Globus pallidus (tissue), 1 donor: ENCODE measurements at regions not wholly inside any gene's neighbourhood (a gene's known extent, or its start where the extent isn't known, plus 50 kb on each side); places are given as distances from the start of the nearest gene placed in this dataset.
"Not testable (repeated sequence)": the region's sequence is repeated elsewhere in the genome, so short reads cannot be mapped to it uniquely, and the experiment has no call there.

Experiments
- DNase-seq: peaks from one replicate; pipeline ENCODE4 v3.0.0-alpha.2; 2015; ENCODE audit warnings: low spot score

DNA sequence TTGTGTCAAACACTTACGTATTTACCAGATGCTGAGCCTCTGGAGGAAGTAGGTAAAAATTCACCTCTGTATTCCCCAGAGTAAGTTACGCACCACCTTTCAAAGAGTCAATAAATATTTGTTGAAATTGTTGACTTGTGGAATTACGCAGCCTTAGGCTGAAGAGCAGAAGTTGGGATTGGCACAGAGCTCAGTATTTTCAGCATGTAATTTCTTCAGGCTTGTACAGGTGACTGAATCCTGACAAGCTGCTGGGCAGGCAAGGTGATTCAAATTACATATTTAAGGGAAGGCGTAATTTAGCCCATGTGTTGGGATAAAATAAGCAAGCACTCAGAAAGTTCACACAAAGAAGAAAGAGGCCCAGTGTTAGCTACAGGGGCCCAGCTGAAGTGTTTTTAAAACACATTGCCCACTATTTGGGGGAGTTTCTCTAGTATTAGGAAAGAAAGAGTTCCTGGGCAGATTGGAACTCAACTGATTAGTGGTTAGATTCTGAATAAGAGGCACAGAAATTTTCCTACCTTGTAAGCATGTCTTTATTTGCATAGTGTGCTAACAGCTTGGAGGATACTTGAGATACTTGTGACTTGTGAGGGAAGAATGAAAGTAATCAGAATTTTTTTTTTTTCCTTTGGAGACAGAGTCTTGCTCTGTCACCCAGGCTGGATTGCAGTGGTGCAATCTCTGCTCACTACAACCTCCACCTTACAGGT is 165.3 kb upstream of the FBXL7 start:
- DNase-seq, result no peak

DNA sequence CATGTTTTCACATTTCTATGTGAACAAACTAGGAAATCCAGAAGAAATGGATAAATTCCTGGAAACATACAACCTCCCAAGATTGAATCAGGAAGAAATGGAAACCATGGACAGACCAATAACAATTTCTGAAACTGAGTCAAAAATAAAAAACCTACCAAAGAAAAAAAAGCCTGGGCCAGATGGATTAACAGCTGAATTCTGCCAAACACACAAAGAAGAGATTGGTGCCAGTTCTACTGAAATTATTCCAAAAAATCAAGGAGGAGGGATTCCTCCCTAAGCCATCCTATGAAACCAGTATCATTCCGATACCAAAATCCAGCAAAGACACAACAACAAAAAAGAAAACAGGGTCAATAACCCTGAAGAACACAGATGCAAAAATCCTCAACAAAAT is 166.9 kb upstream of the FBXL7 start:
- DNase-seq, result no peak

- no peak for DNase-seq
Observed at GRCh38 chr5:15326932-15327331, 173.0 kb upstream of the FBXL7 start.

GRCh38 chr5:15326471-15326870 is 173.5 kb upstream of the FBXL7 start:
- no peak for DNase-seq

GRCh38 chr5:15322421-15322820 is 177.6 kb upstream of the FBXL7 start:
- DNase-seq, result no peak

- no peak for DNase-seq
Observed at GRCh38 chr5:15321776-15322175, 178.2 kb upstream of the FBXL7 start.

DNA sequence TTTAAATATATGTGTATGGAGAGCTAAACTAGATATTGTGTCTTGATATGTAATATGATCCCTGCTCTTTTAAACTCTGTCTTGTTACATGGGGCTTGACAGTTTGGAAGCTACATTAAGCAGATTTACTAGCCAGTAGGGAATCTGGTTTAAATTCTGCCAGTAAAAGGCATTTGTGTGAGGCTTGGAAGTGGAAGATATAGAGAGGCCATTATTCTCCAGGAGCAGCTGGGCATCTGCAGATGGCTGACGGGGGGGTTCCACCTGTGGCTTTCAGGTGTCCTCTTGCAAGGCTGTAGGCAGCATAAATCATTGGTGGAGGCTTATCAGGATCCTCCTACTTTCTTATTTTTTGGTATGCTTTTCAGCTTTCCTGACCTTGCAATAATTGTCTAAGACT is 179.1 kb upstream of the FBXL7 start:
- DNase-seq, result peak; percentile 81

GRCh38 chr5:15304914-15305834 is 194.8 kb upstream of the FBXL7 start:
- no peak for DNase-seq

DNA sequence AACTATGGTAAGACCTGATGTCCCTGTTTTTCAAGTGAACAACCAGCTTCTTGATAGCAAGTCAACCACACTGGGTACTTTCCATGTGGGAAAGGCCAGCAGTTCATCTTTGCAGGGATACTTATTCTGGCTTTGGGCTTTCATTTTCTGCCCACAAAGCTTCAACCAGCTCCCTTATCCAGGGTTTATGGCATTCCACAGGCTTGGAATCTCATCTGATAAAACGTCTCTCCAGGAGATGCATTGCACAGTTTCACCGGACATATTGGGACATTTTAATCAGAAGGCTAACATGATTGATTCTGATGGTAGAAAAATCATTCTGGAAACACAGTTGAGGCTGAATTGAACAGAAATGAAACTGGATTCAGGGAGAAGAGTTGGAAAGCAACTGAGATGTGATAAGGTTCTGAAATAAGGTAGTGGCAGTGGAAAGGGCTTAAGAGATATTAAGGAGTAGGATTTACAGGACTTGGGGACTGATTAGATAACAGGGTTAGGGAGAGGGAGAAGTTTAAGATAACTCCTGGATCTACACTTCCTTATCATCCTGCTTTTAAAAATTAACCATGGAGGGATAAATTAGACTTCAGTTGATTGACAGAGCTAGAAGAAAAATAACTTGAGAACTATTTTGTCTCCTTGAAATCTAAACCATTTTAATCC is 195.8 kb upstream of the FBXL7 start:
- DNase-seq, result no peak

- no peak for DNase-seq
Observed at GRCh38 chr5:15300141-15300540, 199.8 kb upstream of the FBXL7 start.

DNA sequence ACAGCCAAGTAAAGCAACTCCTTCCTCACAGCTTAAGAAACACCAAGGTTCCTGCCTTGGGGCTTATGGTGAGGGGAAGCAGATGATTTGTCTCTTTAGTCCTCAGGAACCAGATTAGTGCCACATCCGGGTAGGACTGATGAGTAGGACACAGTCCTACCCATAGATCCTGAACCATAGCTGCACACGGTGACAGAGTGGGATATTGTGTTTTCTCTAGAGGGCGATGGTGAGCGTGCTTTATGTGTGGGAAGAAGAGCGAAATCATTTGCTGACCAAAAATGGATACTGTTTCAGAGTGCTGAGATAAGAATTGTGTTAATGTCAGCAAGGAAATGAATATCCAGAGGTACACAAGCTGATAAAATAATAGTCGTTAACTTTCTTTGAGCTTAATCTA is 209.0 kb upstream of the FBXL7 start:
- DNase-seq, result no peak

- DNase-seq, result peak; percentile 71
Observed at GRCh38 chr5:15286650-15287049, 213.3 kb upstream of the FBXL7 start.

GRCh38 chr5:15285901-15286583 is 213.9 kb upstream of the FBXL7 start:
- DNase-seq, result peak; percentile 20

DNA sequence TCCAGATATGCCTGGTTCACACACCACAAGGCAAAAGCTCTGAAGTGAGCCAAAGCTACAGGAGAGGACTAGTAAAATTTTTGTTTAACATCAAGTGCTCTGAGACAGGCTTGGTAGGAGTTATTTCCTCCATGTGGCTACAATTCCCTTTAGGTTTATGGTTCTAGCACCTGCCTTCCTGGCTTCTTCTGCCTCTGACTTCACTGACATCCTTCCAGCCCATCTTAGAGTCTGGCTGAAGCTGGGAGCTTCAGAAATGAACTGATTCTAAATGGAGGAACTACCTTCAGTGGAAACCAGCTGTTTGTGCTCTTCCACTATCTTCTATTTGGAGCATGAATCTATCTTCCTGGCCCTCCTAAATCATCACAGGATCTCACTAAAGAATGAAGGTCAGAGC is 215.3 kb upstream of the FBXL7 start:
- DNase-seq, result no peak

DNA sequence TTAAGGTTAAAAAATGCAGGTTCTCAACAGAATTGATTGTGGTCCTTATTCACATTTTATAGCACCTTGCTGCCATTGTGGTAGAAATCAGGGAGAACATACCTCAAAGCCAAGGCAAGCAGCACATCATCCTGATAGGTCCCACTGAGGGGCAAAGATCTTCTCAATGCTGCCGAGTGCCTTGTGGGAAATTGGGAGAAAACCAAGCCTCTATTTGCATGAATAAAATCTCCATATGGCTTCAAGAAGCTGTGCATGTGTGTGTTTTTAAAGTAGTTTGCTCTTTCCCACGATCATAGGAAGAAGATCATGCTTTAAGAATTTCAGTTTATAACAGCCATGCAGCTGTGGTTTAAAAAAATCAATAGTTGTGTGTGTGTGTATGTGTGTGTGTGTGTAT is 216.9 kb upstream of the FBXL7 start:
- DNase-seq, result no peak

DNA sequence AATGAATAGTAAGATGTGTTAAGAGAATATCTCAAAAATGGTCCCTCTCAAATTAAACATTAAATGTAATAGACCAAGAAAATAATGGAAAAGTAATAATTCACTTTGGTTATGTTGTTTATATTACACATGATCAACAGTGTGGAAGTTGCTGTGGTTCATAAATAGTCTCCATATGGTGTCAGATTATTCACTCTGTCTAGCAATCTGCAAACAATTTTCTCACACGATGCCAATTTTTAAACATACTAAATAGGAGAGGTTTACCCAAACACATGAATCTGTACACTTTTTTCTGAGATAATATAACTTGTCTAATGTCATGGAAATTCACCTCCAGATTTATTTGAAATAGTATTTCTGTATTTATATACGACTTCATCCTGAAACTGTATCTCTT is 217.4 kb upstream of the FBXL7 start:
- no peak for DNase-seq

DNA sequence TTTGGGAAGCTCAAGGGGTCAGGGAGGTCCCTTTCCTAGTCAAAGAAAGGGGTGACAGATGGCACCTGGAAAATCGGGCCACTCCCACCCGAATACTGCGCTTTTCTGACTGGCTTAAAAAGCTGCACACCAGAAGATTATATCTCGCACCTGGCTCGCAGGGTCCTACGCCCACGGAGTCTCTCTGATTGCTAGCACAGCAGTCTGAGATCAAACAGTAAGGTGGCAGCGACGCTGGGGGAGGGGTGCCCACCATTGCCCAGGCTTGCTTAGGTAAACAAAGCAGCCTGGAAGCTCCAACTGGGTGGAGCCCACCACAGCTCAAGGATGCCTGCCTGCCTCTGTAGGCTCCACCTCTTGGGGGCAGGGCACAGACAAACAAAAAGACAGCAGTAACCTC is 228.4 kb upstream of the FBXL7 start:
- not testable (repeated sequence) for DNase-seq

GRCh38 chr5:15267966-15268365 is 232.0 kb upstream of the FBXL7 start:
- no peak for DNase-seq

- no peak for DNase-seq
Observed at GRCh38 chr5:15266841-15267240, 233.1 kb upstream of the FBXL7 start.

GRCh38 chr5:15266229-15266628 is 233.8 kb upstream of the FBXL7 start:
- DNase-seq, result no peak

- no peak for DNase-seq
Observed at GRCh38 chr5:15263942-15264341, 236.0 kb upstream of the FBXL7 start.

DNA sequence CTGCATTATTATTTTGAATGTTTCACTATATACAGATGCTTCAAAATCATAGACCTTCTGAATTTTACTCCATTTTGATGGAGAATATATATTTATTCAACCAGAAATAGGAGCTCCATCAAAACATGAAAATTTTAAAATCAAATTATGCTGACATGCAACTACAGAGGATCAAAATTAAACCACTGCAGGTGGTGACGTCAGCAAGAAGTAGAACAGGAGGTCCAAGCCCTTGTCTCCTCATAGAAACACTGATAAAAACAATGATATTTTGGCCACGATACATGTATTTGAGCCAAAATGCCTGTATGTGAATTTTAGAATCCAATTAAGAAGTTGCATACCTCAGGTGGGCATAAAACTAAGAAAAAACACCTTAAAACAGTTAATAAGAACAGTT is 236.6 kb upstream of the FBXL7 start:
- DNase-seq, result no peak
